Upper lobe of left lung (tissue), 6 donors: ENCODE measurements at regions not wholly inside any gene's neighbourhood (a gene's known extent, or its start where the extent isn't known, plus 50 kb on each side); places are given as distances from the start of the nearest gene placed in this dataset.
"Not testable (repeated sequence)": the region's sequence is repeated elsewhere in the genome, so short reads cannot be mapped to it uniquely, and the experiment has no call there.

Experiments used
- ATAC-seq, 2 donors: fragments of 200-7000 bp; cut with Tn5 transposase; one replicate each; pipeline ENCODE4 v1.9.1; 2022; ENCODE audit warnings: mild to moderate bottlenecking in 2 of 2, moderate library complexity in 2 of 2; ENCODE audit not compliant: low FRiP score in 2 of 2
- DNase-seq, 2 donors: peaks; one replicate each; pipeline ENCODE4 v3.0.0-alpha.2; 2019 to 2020
- H3K27ac ChIP-seq, 4 donors: fragments of 200-600 bp; sonication (generic); one replicate each; pipeline ENCODE4 v1.5.1; 2016 to 2019
- H3K27me3 ChIP-seq, 4 donors: fragments of 200-600 bp; sonication (generic); one replicate each; pipeline ENCODE4 v1.5.1; 2017 to 2019
- H3K36me3 ChIP-seq, 4 donors: fragments of 200-600 bp; sonication (generic); one replicate each; pipeline ENCODE4 v1.5.1; 2016 to 2019
- H3K4me1 ChIP-seq, 4 donors: fragments of 200-600 bp; sonication (generic); one replicate each; pipeline ENCODE4 v1.5.1; 2018 to 2019
- H3K4me3 ChIP-seq, 4 donors: fragments of 200-600 bp; sonication (generic); one replicate each; pipeline ENCODE4 v1.5.1; 2017 to 2019; ENCODE audit warnings: mild to moderate bottlenecking in 2 of 4, moderate library complexity in 1 of 4
- H3K9me3 ChIP-seq, 4 donors: fragments of 200-600 bp; sonication (generic); one replicate each; pipeline ENCODE4 v1.5.1; 2018 to 2019
- CTCF ChIP-seq, 6 experiments: fragments of 450-650 bp in 4 of 6; fragments of 200-600 bp in 2 of 6; sonication (generic) in 2 of 6; IDR thresholded peaks; one replicate each; pipeline ENCODE4 v1.5.1; 2016 to 2019; ENCODE audit warnings: antibody characterized with exemption in 6 of 6
- EP300 ChIP-seq, 4 donors: sonication (generic); formaldehyde crosslinking; IDR thresholded peaks; one replicate each; pipeline ENCODE4 v1.5.1; 2017; ENCODE audit warnings: antibody characterized with exemption in 4 of 4, control low read depth in 2 of 4
- POLR2A ChIP-seq, 4 donors: fragments of 450-650 bp; IDR thresholded peaks; one replicate each; pipeline ENCODE4 v1.5.1; 2016 to 2017; ENCODE audit warnings: antibody characterized with exemption in 4 of 4, mild to moderate bottlenecking in 2 of 4
- POLR2AphosphoS5 ChIP-seq, 2 donors: sonication (generic); formaldehyde crosslinking; IDR thresholded peaks; one replicate each; pipeline ENCODE4 v1.5.1; 2017; ENCODE audit warnings: antibody characterized with exemption in 2 of 2
- WGBS, 2 donors: methylation state at CpG; one replicate each; pipeline ENCODE4 v1.1.5; 2017 to 2018; 5-methylcytosine and 5-hydroxymethylcytosine counted together
- donor health status: DM: no; HTN: no; CAD: no; lungs with moderate emphysema.
- donor health status: DM: no; HTN: yes; CAD: no; lungs with severe emphysema.

DNA sequence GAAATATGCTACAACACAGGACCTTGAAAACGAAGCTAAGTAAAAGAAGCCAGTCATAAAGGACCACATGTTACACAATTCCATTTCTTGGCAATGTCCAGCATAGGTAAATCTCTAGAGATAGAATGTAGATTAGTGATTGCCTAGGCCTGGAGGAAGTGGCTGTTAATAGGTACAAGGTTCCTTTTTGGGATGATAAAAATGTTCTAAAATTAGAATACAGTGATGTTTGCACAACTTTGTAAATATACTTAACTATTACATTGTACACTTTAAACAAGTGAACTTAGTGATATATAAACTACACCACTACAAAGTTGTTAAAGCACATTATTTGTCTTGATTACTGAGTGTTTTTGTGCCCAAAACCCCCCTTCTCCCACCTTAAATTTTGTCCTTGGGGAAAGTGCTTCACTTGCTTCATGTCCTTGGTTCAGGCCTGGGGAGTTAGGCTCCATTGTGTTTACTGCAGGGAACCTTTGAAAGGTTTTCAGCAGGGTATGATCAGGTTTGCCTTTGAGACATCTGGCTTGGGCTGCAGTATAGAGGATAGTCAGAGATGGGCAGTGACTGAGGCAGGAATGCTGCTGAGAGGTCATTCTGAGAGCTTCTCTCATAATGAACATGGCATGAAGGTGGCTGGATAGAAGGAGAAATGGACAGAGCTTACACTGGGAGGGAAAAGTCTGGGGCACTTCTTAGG lies 1052.6 kb downstream of the REEP3 start:
- DNase-seq (no peak), ATAC-seq (peak; percentile 43 to 70)
- H3K4me3 ChIP-seq: no peak overlapping the region
- no peaks in the 10 kb centered on the region for H3K27me3 ChIP-seq
- no peaks in the 10 kb centered on the region for H3K9me3 ChIP-seq
- 42 to 54% methylated on average over 1 of the region's 1 CpG for WGBS, 2 donors
- TF ChIP-seq POLR2AphosphoS5 (IDR thresholded peaks at IDR 0.05) (no peak), CTCF (IDR thresholded peaks at IDR 0.05) (no peak), POLR2A (IDR thresholded peaks at IDR 0.05) (no peak), EP300 (IDR thresholded peaks at IDR 0.05) (no peak)
- H3K36me3 ChIP-seq: no peaks in the 10 kb centered on the region
- H3K27ac ChIP-seq: no peak overlapping the region
- peaks cover 0 to 5% (median 0%) of the 10 kb centered on the region in 4 donors for H3K4me1 ChIP-seq

GRCh38 chr10:64574371-64574770 lies 1053.2 kb downstream of the REEP3 start:
- TF ChIP-seq CTCF (IDR thresholded peaks at IDR 0.05): no peak
- no peak for TF ChIP-seq POLR2AphosphoS5 (IDR thresholded peaks at IDR 0.05)
- no peak for TF ChIP-seq POLR2A (IDR thresholded peaks at IDR 0.05)
- TF ChIP-seq EP300 (IDR thresholded peaks at IDR 0.05): no peak
- Histone ChIP-seq H3K9me3 (no peaks in the 10 kb centered on the region), H3K27ac (no peak overlapping the region), H3K4me3 (no peak overlapping the region), H3K27me3 (no peaks in the 10 kb centered on the region), H3K4me1 (peaks cover 0 to 5% (median 0%) of the 10 kb centered on the region in 4 donors), H3K36me3 (no peaks in the 10 kb centered on the region)
- ATAC-seq: no peak
- WGBS, 2 donors: 40 to 53% methylated on average over 2 of the region's 2 CpGs
- DNase-seq: no peak

DNA sequence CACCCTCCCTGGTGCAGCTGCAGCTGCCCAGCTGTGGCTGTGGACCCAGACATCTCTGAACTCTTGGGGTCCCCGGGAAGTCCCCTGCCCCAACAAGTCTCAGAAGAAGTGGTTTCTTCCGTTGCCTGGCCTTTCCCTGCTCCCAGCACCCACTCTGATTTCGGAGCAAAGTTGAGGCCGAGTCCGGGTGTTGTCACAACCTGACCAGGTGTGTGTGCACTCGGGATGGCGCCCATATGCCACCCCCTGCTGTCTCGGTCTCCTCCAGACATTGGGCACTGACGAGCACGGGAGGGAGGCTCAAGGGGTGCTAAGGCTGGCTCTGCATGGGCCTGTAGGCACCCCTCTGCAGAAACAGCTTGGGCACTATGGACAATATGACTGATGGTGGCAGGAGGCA lies 1055.3 kb downstream of the REEP3 start:
- Histone ChIP-seq H3K27me3 (no peaks in the 10 kb centered on the region), H3K4me3 (no peak overlapping the region), H3K27ac (no peak overlapping the region), H3K4me1 (peaks cover 0 to 5% (median 0%) of the 10 kb centered on the region in 4 donors), H3K36me3 (no peaks in the 10 kb centered on the region), H3K9me3 (no peaks in the 10 kb centered on the region)
- ATAC-seq (peak in 1 of 2 donors; percentile 39), DNase-seq (peak in 1 of 2 donors; percentile 39)
- TF ChIP-seq POLR2A (IDR thresholded peaks at IDR 0.05): no peak
- TF ChIP-seq POLR2AphosphoS5 (IDR thresholded peaks at IDR 0.05): no peak
- TF ChIP-seq EP300 (IDR thresholded peaks at IDR 0.05): no peak
- TF ChIP-seq CTCF (IDR thresholded peaks at IDR 0.05): no peak
- WGBS, 2 donors: 89% methylated on average over 10 of the region's 10 CpGs; no CpG with 5 or more reads in 1 of the 2 donors

DNA sequence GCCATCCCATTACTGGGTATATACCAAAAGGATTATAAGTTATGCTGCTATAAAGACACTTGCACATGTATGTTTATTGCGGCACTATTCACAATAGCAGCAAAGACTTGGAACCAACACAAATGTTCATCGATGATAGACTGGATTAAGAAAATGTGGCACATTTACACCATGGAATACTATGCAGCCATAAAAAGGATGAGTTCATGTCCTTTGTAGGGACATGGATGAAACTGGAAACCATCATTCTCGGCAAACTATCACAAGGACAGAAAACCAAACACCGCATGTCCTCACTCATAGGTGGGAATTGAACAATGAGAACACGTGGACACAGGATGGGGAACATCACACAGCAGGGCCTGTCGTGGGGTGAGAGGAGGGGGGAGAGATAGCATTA lies 1057.6 kb downstream of the REEP3 start:
- H3K27ac ChIP-seq, ATAC-seq, DNase-seq, H3K27me3 ChIP-seq, H3K36me3 ChIP-seq, H3K9me3 ChIP-seq, H3K4me3 ChIP-seq, H3K4me1 ChIP-seq: not testable (repeated sequence)
- WGBS, 2 donors: 95 to 96% methylated on average over 6 of the region's 6 CpGs

DNA sequence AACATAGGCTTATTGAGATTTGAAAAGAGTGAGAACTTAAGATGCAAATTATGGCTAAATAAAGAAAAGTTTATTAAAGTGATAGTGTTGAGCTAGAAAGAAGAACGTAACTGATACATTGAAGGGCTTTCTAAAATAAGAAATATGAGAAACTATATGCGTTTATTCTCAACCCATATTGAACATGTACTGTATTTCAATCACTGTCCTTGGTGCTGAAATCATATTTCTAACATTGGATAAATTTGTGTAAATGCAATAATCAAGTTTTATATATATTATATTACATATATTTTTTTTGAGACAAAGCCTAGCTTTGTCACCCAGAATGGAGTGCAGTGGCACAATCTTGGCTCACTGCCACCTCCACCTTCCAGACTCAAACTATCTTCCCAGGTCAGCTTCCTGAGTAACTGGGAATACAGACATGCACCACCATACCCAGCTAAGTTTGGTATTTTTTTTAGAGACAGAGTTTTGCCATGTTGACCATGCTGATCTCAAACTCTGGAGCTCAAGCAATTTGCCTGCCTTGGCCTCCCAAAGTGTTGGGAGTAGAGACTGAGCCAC lies 1065.8 kb downstream of the REEP3 start:
- Histone ChIP-seq H3K4me3 (no peak overlapping the region), H3K36me3 (no peaks in the 10 kb centered on the region), H3K27ac (no peak overlapping the region), H3K9me3 (no peaks in the 10 kb centered on the region), H3K4me1 (no peaks in the 10 kb centered on the region), H3K27me3 (no peaks in the 10 kb centered on the region)
- ATAC-seq (no peak), DNase-seq (no peak)
- 60 to 76% methylated on average over 2 of the region's 2 CpGs for WGBS, 2 donors
- no peak for TF ChIP-seq EP300 (IDR thresholded peaks at IDR 0.05)
- no peak for TF ChIP-seq POLR2AphosphoS5 (IDR thresholded peaks at IDR 0.05)
- TF ChIP-seq POLR2A (IDR thresholded peaks at IDR 0.05): no peak
- no peak for TF ChIP-seq CTCF (IDR thresholded peaks at IDR 0.05)
